ENCODE measurements at regions not wholly inside any gene's neighbourhood (a gene's known extent, or its start where the extent isn't known, plus 50 kb on each side); places are given as distances from the start of the nearest gene placed in this dataset.

GRCh38 chr5:28523416-28523815, 1485.0 kb upstream of the CDH9 start:
- Histone ChIP-seq H3K4me2 (ENCODE audit: low read length) (no peak overlapping the region), H3K4me1 (ENCODE audit: low read length) (no peaks in the 10 kb centered on the region), H3K79me2 (ENCODE audit: low read length) (no peaks in the 10 kb centered on the region), H3K9ac (ENCODE audit: low read length) (no peak overlapping the region), H3K4me3 (ENCODE audit: low read length) (no peak overlapping the region), H3K36me3 (replicated peaks; ENCODE audit: low read depth, low read length) (no peaks in the 10 kb centered on the region), H2AFZ (ENCODE audit: low read depth, low read length) (no peak overlapping the region), H4K20me1 (ENCODE audit: insufficient read depth, low read length) (no peaks in the 10 kb centered on the region), H3K27me3 (ENCODE audit: low read depth, low read length) (no peaks in the 10 kb centered on the region), H3K27ac (ENCODE audit: low read length) (no peak overlapping the region), H3K9me3 (ENCODE audit: insufficient read depth, low read length) (no peaks in the 10 kb centered on the region)
- TF ChIP-seq CTCF (IDR thresholded peaks at IDR 0.05; ENCODE audit: low read depth, low read length): no peak
- no peak for TF ChIP-seq EZH2phosphoT487 (IDR thresholded peaks at IDR 0.05; ENCODE audit: low read depth)

- H3K4me3 ChIP-seq (ENCODE audit: low read length): no peak overlapping the region
- H3K79me2 ChIP-seq (ENCODE audit: low read length): no peaks in the 10 kb centered on the region
- H3K27me3 ChIP-seq (ENCODE audit: low read depth, low read length): no peaks in the 10 kb centered on the region
- H2AFZ ChIP-seq (ENCODE audit: low read depth, low read length): no peak overlapping the region
- no peak for TF ChIP-seq EZH2phosphoT487 (IDR thresholded peaks at IDR 0.05; ENCODE audit: low read depth)
- no peak for TF ChIP-seq CTCF (IDR thresholded peaks at IDR 0.05; ENCODE audit: low read depth, low read length)
- no peaks in the 10 kb centered on the region for H3K9me3 ChIP-seq (ENCODE audit: insufficient read depth, low read length)
- H3K4me1 ChIP-seq (ENCODE audit: low read length): no peaks in the 10 kb centered on the region
- H4K20me1 ChIP-seq (ENCODE audit: insufficient read depth, low read length): no peaks in the 10 kb centered on the region
- H3K27ac ChIP-seq (ENCODE audit: low read length): no peak overlapping the region
- no peak overlapping the region for H3K9ac ChIP-seq (ENCODE audit: low read length)
- no peaks in the 10 kb centered on the region for H3K36me3 ChIP-seq (replicated peaks; ENCODE audit: low read depth, low read length)
- H3K4me2 ChIP-seq (ENCODE audit: low read length): no peak overlapping the region
Measured at GRCh38 chr5:28517691-28518090, 1479.3 kb upstream of the CDH9 start.

- no peaks in the 10 kb centered on the region for H3K36me3 ChIP-seq (replicated peaks; ENCODE audit: low read depth, low read length)
- H3K9ac ChIP-seq (ENCODE audit: low read length): no peak overlapping the region
- no peak overlapping the region for H3K4me2 ChIP-seq (ENCODE audit: low read length)
- TF ChIP-seq EZH2phosphoT487 (IDR thresholded peaks at IDR 0.05; ENCODE audit: low read depth): no peak
- no peak for TF ChIP-seq CTCF (IDR thresholded peaks at IDR 0.05; ENCODE audit: low read depth, low read length)
- no peaks in the 10 kb centered on the region for H3K4me1 ChIP-seq (ENCODE audit: low read length)
- H2AFZ ChIP-seq (ENCODE audit: low read depth, low read length): no peak overlapping the region
- no peaks in the 10 kb centered on the region for H3K27me3 ChIP-seq (ENCODE audit: low read depth, low read length)
- no peaks in the 10 kb centered on the region for H4K20me1 ChIP-seq (ENCODE audit: insufficient read depth, low read length)
- no peak overlapping the region for H3K4me3 ChIP-seq (ENCODE audit: low read length)
- H3K9me3 ChIP-seq (ENCODE audit: insufficient read depth, low read length): no peaks in the 10 kb centered on the region
- no peaks in the 10 kb centered on the region for H3K79me2 ChIP-seq (ENCODE audit: low read length)
- no peak overlapping the region for H3K27ac ChIP-seq (ENCODE audit: low read length)
Measured at GRCh38 chr5:28516722-28517121, 1478.3 kb upstream of the CDH9 start.

GRCh38 chr5:28512648-28513047, 1474.3 kb upstream of the CDH9 start:
- no peaks in the 10 kb centered on the region for H3K4me1 ChIP-seq (ENCODE audit: low read length)
- no peak overlapping the region for H3K4me3 ChIP-seq (ENCODE audit: low read length)
- H3K9ac ChIP-seq (ENCODE audit: low read length): no peak overlapping the region
- H3K27ac ChIP-seq (ENCODE audit: low read length): no peak overlapping the region
- no peaks in the 10 kb centered on the region for H3K27me3 ChIP-seq (ENCODE audit: low read depth, low read length)
- H3K9me3 ChIP-seq (ENCODE audit: insufficient read depth, low read length): no peaks in the 10 kb centered on the region
- H4K20me1 ChIP-seq (ENCODE audit: insufficient read depth, low read length): no peaks in the 10 kb centered on the region
- H3K79me2 ChIP-seq (ENCODE audit: low read length): no peaks in the 10 kb centered on the region
- TF ChIP-seq EZH2phosphoT487 (IDR thresholded peaks at IDR 0.05; ENCODE audit: low read depth): no peak
- no peak for TF ChIP-seq CTCF (IDR thresholded peaks at IDR 0.05; ENCODE audit: low read depth, low read length)
- no peaks in the 10 kb centered on the region for H3K36me3 ChIP-seq (replicated peaks; ENCODE audit: low read depth, low read length)
- H2AFZ ChIP-seq (ENCODE audit: low read depth, low read length): no peak overlapping the region; the same call in 1 of the 2 replicates
- peak overlapping the region; percentile 14 for H3K4me2 ChIP-seq (ENCODE audit: low read length)

All from OCI-LY3 (cell line).